Testis (tissue), 2 donors: ENCODE measurements at regions not wholly inside any gene's neighbourhood (a gene's known extent, or its start where the extent isn't known, plus 50 kb on each side); places are given as distances from the start of the nearest gene placed in this dataset.

ENCODE experiments used
- CTCF ChIP-seq, 3 experiments: fragments of 450-650 bp in 2 of 3; fragments of 200-600 bp in 1 of 3; sonication (generic) in 1 of 3; IDR thresholded peaks; one replicate each; pipeline ENCODE4 v1.5.1; 2016 to 2019; ENCODE audit warnings: antibody characterized with exemption in 3 of 3, mild to moderate bottlenecking in 2 of 3, moderate library complexity in 1 of 3
- POLR2A ChIP-seq: fragments of 450-650 bp; IDR thresholded peaks from one replicate; pipeline ENCODE4 v1.6.1; 2017; ENCODE audit warnings: antibody characterized with exemption, mild to moderate bottlenecking, moderate library complexity

- TF ChIP-seq CTCF (IDR thresholded peaks at IDR 0.05) (no peak), POLR2A (no peak)
Measured at GRCh38 chr20:58054780-58055373, 173.6 kb downstream of the ANKRD60 start.
